ENCODE measurements at regions not wholly inside any gene's neighbourhood (a gene's known extent, or its start where the extent isn't known, plus 50 kb on each side); places are given as distances from the start of the nearest gene placed in this dataset.

- H3K4me3 ChIP-seq, result no peak overlapping the region
- TF ChIP-seq CTCF (IDR thresholded peaks at IDR 0.05), result no peak
- DNase-seq (ENCODE audit: low spot score), result no peak
- H3K27ac ChIP-seq, result no peak overlapping the region
Observed at GRCh38 chr1:18012686-18013085, 94.9 kb upstream of the IGSF21 start.

DNA sequence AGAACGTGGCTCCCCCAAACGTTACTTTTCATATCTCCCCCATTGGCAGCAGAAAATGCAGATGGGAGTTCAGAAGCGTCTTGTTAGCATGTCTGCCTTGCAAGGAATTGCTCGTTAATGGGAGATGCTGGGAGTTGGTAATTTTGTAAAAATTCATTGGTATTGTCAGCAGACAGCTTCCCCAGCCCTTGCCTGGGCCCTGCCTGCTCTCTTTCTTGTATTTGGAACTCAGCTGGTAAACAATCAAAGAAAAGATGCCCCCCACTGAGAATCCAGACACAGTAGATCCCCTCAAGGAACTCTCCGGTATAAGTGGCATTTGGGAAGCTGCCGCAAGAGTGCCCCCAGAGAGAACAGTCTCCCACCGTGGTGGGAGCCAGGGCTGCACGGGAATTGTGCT, 94.4 kb upstream of the IGSF21 start:
- no peak for TF ChIP-seq CTCF (IDR thresholded peaks at IDR 0.05)
- Histone ChIP-seq H3K27ac (no peak overlapping the region), H3K4me3 (no peak overlapping the region)
- DNase-seq (ENCODE audit: low spot score), result no peak

GRCh38 chr1:18015719-18016118, 91.9 kb upstream of the IGSF21 start:
- no peak for TF ChIP-seq CTCF (IDR thresholded peaks at IDR 0.05)
- no peak for DNase-seq (ENCODE audit: low spot score)
- Histone ChIP-seq H3K27ac (no peak overlapping the region), H3K4me3 (no peak overlapping the region)

- Histone ChIP-seq H3K27ac (no peak overlapping the region), H3K4me3 (no peak overlapping the region)
- TF ChIP-seq CTCF (IDR thresholded peaks at IDR 0.05), result no peak
- no peak for DNase-seq (ENCODE audit: low spot score)
Observed at GRCh38 chr1:18018366-18018765, 89.2 kb upstream of the IGSF21 start.

DNA sequence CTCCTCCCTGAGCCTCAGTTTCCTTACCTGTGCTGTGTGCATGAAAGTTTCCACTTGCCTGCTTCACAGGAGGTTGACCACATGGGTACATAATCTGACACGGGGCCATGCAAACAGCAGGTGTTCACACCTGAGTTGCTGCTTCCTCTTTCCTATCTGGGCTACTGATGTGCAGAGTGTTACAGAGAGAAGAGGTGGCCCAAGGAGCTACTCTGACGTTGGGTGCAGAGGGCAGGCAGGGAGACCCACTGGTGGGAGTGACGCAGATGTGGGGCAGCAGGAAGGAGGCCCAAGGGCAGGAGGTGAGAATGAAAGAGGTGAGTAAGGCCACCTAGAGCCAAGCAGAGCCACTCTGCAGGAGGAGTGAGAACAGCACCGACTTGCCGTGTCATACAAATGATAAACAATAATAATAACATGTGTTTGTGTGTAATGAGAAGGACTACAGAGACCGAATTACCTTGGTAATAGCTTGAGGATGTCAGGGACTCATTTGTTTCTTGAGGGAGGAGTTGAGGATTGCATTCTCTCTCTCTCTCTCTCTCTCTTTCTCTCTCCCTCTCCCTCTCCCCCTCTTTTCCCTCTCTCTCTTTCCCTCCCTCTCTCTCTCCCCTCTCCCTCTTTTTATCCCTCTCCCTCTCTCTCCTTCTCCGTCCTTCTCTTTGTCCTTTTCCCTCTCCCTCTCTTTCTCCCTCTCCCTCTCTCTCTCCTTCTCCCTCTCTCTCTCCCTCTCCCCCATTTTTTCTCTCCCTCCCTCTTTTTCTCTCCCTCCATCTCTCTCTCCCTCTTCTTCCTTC, 87.4 kb upstream of the IGSF21 start:
- TF ChIP-seq CTCF (IDR thresholded peaks at IDR 0.05), result no peak
- no peak for DNase-seq (ENCODE audit: low spot score)
- no peak overlapping the region for H3K27ac ChIP-seq
- no peak overlapping the region for H3K4me3 ChIP-seq

GRCh38 chr1:18021242-18021641, 86.4 kb upstream of the IGSF21 start:
- no peak for TF ChIP-seq CTCF (IDR thresholded peaks at IDR 0.05)
- no peak overlapping the region for H3K4me3 ChIP-seq
- no peak for DNase-seq (ENCODE audit: low spot score)
- no peak overlapping the region for H3K27ac ChIP-seq

DNA sequence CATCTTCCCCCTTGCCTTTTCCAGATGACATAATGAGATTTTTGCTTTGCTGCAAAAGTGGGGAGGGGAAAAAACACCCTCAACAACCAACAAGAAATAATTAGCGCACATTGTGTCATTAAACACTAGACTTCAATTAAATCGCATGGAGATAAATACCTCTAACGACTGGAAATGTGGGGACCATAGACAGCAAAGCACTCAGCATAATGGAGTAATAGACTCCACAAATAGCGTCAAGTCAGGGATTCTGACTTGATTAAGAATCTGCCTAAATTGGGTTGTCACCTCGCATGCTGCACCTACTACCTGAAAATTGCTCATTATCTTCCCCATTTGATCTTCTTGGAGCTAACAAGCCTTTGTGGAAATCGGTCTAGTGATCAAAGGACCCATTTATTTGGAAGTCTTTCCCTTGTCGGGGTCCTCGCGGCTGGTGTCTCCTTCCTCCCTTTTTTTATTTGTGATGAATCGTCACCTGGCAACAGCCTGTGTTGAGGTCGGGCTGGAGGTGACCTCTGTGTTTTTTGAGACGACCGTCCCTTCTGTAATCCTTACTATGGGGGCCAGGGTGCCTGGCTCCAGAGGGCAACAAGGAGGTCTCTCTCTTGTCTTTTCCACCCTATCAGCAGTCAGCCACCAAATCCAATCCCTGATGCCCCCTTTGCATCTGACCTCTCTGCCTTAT, 75.3 kb upstream of the IGSF21 start:
- Histone ChIP-seq H3K27ac (no peak overlapping the region), H3K4me3 (no peak overlapping the region)
- TF ChIP-seq CTCF (IDR thresholded peaks at IDR 0.05), result no peak
- DNase-seq (ENCODE audit: low spot score), result no peak
